Heart left ventricle (tissue), 13 donors: ENCODE measurements at regions not wholly inside any gene's neighbourhood (a gene's known extent, or its start where the extent isn't known, plus 50 kb on each side); places are given as distances from the start of the nearest gene placed in this dataset.

ENCODE experiments used
- POLR2A ChIP-seq, 2 donors: fragments of 450-650 bp; IDR thresholded peaks; one replicate each; pipeline ENCODE4 v1.6.1; 2017; ENCODE audit warnings: antibody characterized with exemption in 2 of 2, mild to moderate bottlenecking in 2 of 2, moderate library complexity in 2 of 2
- TF ChIP-seq, protein P1 (sequence below), 12 donors: fragments of 200-600 bp; sonication (generic) in 4 of 12; IDR thresholded peaks; one replicate each; pipeline versions ENCODE4 v1.5.0 to v1.8.0; 2018 to 2022; ENCODE audit warnings: antibody characterized with exemption in 12 of 12, mild to moderate bottlenecking in 5 of 12
- donor health status: ischemic (EF 13 %, LVEDD 7.1; RV severe dilation, severe dysfunction).
- donor health status: DM: no; HTN: yes; CAD: no.
- donor health status: DM: no; HTN: no; CAD: no.
- donor health status: ischemic (EF 25% LVEDD 6.9; RV normal size, moderate dysfunction).
- donor health status: ischemic (EF 25% LVEDD 5.7; RV mildly dilated, moderate dysfunction).
- donor health status: ischemic (EF 35%, LVEDD 5.7; RV mildly dilated, moderate dysfunction).
- donor health status: nonischemic (EF 11% LVEDD 7.7; RV severe dilation, severe dysfunction).
- donor health status: DM: yes; HTN: yes; CAD: no.
- donor health status: PGD.
- donor health status: ischemic (EF 29% LVEDD 5.4; RV normal size, mild dysfunction).
- donor health status: nonischemic (EF 23%, LVEDD 6.1; RV moderate dilation, normal function).

- no peak for TF ChIP-seq POLR2A (IDR thresholded peaks at IDR 0.05)
- TF ChIP-seq, protein P1, sequence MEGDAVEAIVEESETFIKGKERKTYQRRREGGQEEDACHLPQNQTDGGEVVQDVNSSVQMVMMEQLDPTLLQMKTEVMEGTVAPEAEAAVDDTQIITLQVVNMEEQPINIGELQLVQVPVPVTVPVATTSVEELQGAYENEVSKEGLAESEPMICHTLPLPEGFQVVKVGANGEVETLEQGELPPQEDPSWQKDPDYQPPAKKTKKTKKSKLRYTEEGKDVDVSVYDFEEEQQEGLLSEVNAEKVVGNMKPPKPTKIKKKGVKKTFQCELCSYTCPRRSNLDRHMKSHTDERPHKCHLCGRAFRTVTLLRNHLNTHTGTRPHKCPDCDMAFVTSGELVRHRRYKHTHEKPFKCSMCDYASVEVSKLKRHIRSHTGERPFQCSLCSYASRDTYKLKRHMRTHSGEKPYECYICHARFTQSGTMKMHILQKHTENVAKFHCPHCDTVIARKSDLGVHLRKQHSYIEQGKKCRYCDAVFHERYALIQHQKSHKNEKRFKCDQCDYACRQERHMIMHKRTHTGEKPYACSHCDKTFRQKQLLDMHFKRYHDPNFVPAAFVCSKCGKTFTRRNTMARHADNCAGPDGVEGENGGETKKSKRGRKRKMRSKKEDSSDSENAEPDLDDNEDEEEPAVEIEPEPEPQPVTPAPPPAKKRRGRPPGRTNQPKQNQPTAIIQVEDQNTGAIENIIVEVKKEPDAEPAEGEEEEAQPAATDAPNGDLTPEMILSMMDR (IDR thresholded peaks at IDR 0.05), result no peak
Observed at GRCh38 chr3:118557513-118557912, 477.1 kb downstream of the IGSF11 start.
